ENCODE measurements at regions not wholly inside any gene's neighbourhood (a gene's known extent, or its start where the extent isn't known, plus 50 kb on each side); places are given as distances from the start of the nearest gene placed in this dataset.

DNA sequence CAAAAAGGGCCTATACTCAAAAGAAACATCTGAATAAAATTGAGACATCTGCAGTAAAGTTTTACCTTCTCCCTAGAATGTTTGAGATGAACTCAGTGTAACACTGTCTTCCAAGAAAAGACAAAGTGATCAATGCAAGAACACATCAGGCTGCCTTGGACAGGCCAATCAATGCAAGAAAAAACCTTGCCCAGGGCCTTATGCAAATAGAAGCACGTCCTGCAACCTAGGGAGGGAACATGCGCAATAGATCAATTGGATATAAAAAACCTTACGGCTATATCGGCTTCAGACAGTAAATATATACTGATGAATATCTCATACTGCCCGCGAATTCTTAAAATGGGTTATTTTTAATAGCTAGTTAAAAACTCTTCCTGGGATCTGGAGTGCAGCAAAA, 66.4 kb upstream of the POU5F2 start:
- no peak overlapping the region for H4K91ac ChIP-seq (replicated peaks; ENCODE audit: insufficient read length, low read length)
- no peaks in the 10 kb centered on the region for H3K79me2 ChIP-seq (ENCODE audit: control insufficient read depth in 1 of 2, insufficient read depth in 2 of 2, low read length in 2 of 2)
- 82% methylated on average over 6 of the region's 6 CpGs; no CpG with 5 or more reads in 1 of the 2 experiments for WGBS, 2 experiments (ENCODE audit: extremely low coverage in 1 of 2, insufficient coverage in 1 of 2, insufficient read length in 1 of 2, insufficient replicate concordance in 2 of 2, low coverage in 1 of 2, low lambda C conversion rate in 2 of 2, missing lambda C conversion rate in 1 of 2)
- no peaks in the 10 kb centered on the region for H3K9me3 ChIP-seq (ENCODE audit: insufficient read depth in 2 of 2, low read depth in 1 of 2, low read length in 1 of 2)
- no peaks in the 10 kb centered on the region for H3K4me1 ChIP-seq (replicated peaks in 1 of 4; ENCODE audit: control insufficient read depth in 3 of 4, insufficient read depth in 4 of 4, low read length in 3 of 4)
- H2AFZ ChIP-seq (ENCODE audit: low read length): no peak overlapping the region
- H2BK12ac ChIP-seq (ENCODE audit: low read depth, low read length): no peak overlapping the region
- no peak overlapping the region for H3K18ac ChIP-seq (ENCODE audit: extremely low read depth, low read length)
- H3K27ac ChIP-seq (ENCODE audit: low read depth, low read length): no peak overlapping the region
- H4K5ac ChIP-seq (ENCODE audit: insufficient read length, low read depth, low read length): no peak overlapping the region
- H2AK5ac ChIP-seq (ENCODE audit: low read depth, low read length): no peak overlapping the region
- H3K79me1 ChIP-seq (ENCODE audit: low read depth, low read length): no peaks in the 10 kb centered on the region
- no peak overlapping the region for H2BK5ac ChIP-seq (ENCODE audit: low read depth, low read length)
- H2BK120ac ChIP-seq (replicated peaks; ENCODE audit: low read depth, low read length): no peak overlapping the region
- H3K4ac ChIP-seq (replicated peaks; ENCODE audit: insufficient read length, low read depth, low read length): no peak overlapping the region
- no peak overlapping the region for H3K9ac ChIP-seq (replicated peaks in 1 of 4; ENCODE audit: extremely low read depth in 1 of 4, low read depth in 3 of 4, low read length in 3 of 4)
- CTCF ChIA-PET (ENCODE audit: partially characterized antibody): interaction anchor here (1.0 to 1.1 kb wide), 2 partner anchors 8 to 91 kb away, joined by 3 read pairs; no protein-coding TSS in a partner anchor
- no peaks in the 10 kb centered on the region for H3K27me3 ChIP-seq (replicated peaks in 1 of 4; ENCODE audit: control insufficient read depth in 3 of 4, extremely low read depth in 1 of 4, insufficient read depth in 3 of 4, low read length in 3 of 4)
- no peaks in the 10 kb centered on the region for H4K20me1 ChIP-seq (replicated peaks in 1 of 2; ENCODE audit: control insufficient read depth in 1 of 2, insufficient read depth in 2 of 2, low read length in 2 of 2)
- H3K36me3 ChIP-seq (ENCODE audit: control insufficient read depth in 2 of 4, insufficient read depth in 4 of 4, low read length in 3 of 4): no peaks in the 10 kb centered on the region
- H3K4me2 ChIP-seq (ENCODE audit: insufficient read depth in 1 of 2, low read depth in 2 of 2, low read length in 2 of 2): no peak overlapping the region
- no peak for TF ChIP-seq NANOG (IDR thresholded peaks at IDR 0.05; ENCODE audit: insufficient read depth, low read depth, low read length, poor library complexity, severe bottlenecking)
- no peak for TF ChIP-seq JUND (IDR thresholded peaks at IDR 0.05; ENCODE audit: low read length)
- H3K23ac ChIP-seq (ENCODE audit: insufficient read length): no peak overlapping the region
- FAIRE-seq (no peak), DNase-seq (ENCODE audit: low read depth in 1 of 2, low spot score in 2 of 2) (no peak)
- H3K14ac ChIP-seq (ENCODE audit: insufficient read length): no peak overlapping the region
- no peak overlapping the region for H2BK15ac ChIP-seq (ENCODE audit: low read length)
- POLR2A ChIA-PET (ENCODE audit: partially characterized antibody): no interaction called here
- no peak overlapping the region for H4K8ac ChIP-seq (ENCODE audit: extremely low read depth, insufficient read depth, low read length)
- no peak overlapping the region for H3K56ac ChIP-seq (replicated peaks; ENCODE audit: insufficient read length, low read depth, low read length)
- H2BK20ac ChIP-seq (ENCODE audit: low read length): no peak overlapping the region
- no peak overlapping the region for H3K4me3 ChIP-seq (ENCODE audit: extremely low read depth in 1 of 4, insufficient read depth in 2 of 4, low read depth in 3 of 4, low read length in 4 of 4)
- H3K23me2 ChIP-seq (ENCODE audit: low read depth, low read length): no peaks in the 10 kb centered on the region

Measured in H1 (cell line).